Left ventricle myocardium inferior (tissue), 1 donor: ENCODE measurements at regions not wholly inside any gene's neighbourhood (a gene's known extent, or its start where the extent isn't known, plus 50 kb on each side); places are given as distances from the start of the nearest gene placed in this dataset.

Experiments
- DNase-seq: peaks from one replicate; pipeline ENCODE4 v3.0.0-alpha.2; 2020
- H3K27ac ChIP-seq: fragments of 200-600 bp; replicated peaks from 2 replicates; pipeline ENCODE4 v1.8.0; 2021
- H3K27me3 ChIP-seq: fragments of 200-600 bp; 2 replicates; pipeline ENCODE4 v1.8.0; 2021; ENCODE audit warnings: low read depth
- H3K36me3 ChIP-seq: fragments of 200-600 bp; 2 replicates; pipeline ENCODE4 v1.8.0; 2021
- H3K4me1 ChIP-seq: fragments of 200-600 bp; 2 replicates; pipeline ENCODE4 v1.8.0; 2021
- H3K4me3 ChIP-seq: fragments of 200-600 bp; 2 replicates; pipeline ENCODE4 v1.8.0; 2021; ENCODE audit warnings: mild to moderate bottlenecking, moderate library complexity
- H3K9me3 ChIP-seq: fragments of 200-600 bp; replicated peaks from 2 replicates; pipeline ENCODE4 v1.8.0; 2021
- intact Hi-C: fragments of 100-400 bp; cut with micrococcal nuclease; formaldehyde crosslinking; loops from one replicate; pipeline ENCODE4 v1.11.0; 2022
- TF ChIP-seq, protein P1 (sequence below): fragments of 200-600 bp; IDR thresholded peaks from 2 replicates; pipeline ENCODE4 v1.8.0; 2021; ENCODE audit warnings: antibody characterized with exemption, mild to moderate bottlenecking, borderline replicate concordance
- donor health status: DM: no; HTN: yes; CAD: no; lungs with severe emphysema.

DNA sequence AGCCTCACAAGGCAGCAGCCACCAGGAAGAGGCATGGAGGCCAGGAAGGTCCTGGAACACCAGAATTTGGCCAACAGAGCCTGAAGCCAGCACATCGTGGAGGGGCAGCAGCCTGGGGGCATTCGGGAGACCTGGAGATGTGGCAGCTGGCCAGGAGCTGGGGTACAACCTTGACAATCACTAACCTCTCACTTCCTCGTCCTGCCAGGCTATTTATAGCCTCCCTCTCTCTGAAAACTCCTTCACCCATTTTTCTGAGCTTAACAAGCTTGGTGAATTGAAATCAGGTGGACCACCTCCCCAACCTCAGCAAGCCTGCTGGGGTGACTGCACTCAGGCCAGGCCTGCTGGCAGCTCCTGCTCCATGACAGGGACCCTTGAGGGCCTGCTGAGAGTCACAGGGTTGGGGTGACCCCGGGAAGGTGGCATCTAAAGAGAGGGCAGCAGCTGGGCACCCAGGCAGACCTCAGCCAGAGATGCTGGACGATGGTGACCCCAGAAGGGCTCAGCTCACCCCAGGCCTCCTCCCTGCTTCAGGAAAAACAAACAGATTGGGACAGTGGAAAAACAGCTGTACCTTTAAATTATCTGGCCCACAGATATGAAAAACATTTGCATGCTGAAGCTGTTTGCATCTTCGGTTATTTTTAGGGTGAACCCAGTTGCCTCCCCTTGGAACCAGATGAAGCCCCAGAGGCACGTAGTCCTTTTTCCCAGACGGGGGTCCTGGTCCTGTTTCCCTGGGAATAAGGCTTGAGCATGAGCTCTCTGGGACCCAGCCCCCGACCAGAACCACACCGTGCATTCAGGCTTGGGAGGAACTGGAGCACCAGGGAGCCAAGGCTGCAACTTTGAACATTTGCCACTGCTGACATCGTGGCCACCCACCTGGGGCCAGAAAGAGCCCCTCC lies 67.0 kb downstream of the PITPNM2 start:
- intact Hi-C loops = no loop called here
- H3K4me3 ChIP-seq = peak overlapping the region; percentile 33
- no peaks in the 10 kb centered on the region for H3K36me3 ChIP-seq
- H3K9me3 ChIP-seq = no peaks in the 10 kb centered on the region
- H3K4me1 ChIP-seq = peaks cover 90% of the 10 kb centered on the region
- no peak for DNase-seq
- H3K27ac ChIP-seq = peak overlapping the region; percentile 81
- no peaks in the 10 kb centered on the region for H3K27me3 ChIP-seq
- TF ChIP-seq, protein P1, sequence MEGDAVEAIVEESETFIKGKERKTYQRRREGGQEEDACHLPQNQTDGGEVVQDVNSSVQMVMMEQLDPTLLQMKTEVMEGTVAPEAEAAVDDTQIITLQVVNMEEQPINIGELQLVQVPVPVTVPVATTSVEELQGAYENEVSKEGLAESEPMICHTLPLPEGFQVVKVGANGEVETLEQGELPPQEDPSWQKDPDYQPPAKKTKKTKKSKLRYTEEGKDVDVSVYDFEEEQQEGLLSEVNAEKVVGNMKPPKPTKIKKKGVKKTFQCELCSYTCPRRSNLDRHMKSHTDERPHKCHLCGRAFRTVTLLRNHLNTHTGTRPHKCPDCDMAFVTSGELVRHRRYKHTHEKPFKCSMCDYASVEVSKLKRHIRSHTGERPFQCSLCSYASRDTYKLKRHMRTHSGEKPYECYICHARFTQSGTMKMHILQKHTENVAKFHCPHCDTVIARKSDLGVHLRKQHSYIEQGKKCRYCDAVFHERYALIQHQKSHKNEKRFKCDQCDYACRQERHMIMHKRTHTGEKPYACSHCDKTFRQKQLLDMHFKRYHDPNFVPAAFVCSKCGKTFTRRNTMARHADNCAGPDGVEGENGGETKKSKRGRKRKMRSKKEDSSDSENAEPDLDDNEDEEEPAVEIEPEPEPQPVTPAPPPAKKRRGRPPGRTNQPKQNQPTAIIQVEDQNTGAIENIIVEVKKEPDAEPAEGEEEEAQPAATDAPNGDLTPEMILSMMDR = no peak

DNA sequence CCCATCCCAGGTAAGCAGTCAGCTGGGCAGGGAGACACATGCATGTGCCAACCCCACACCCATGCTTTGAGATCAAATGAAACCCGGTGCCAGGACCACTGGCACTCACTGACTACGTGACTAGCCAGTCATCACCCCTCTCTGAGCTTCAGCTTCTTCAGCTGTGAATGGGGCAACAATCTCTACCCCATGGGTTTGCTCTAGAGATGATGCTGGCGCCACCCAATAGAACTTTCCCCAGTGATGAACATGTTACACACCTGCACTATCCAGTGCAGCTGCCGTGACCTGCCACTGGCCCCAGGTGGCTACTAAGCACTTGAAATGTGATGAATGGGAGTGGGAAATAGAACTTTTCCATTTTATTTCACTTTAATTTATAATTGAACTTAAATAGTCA lies 70.3 kb downstream of the PITPNM2 start:
- no peak overlapping the region for H3K27ac ChIP-seq
- H3K4me3 ChIP-seq = no peak overlapping the region
- peaks cover 90% of the 10 kb centered on the region for H3K4me1 ChIP-seq
- H3K36me3 ChIP-seq = no peaks in the 10 kb centered on the region
- no peaks in the 10 kb centered on the region for H3K9me3 ChIP-seq
- intact Hi-C loops = no loop called here
- no peaks in the 10 kb centered on the region for H3K27me3 ChIP-seq
- DNase-seq = no peak
- TF ChIP-seq, protein P1 = no peak

DNA sequence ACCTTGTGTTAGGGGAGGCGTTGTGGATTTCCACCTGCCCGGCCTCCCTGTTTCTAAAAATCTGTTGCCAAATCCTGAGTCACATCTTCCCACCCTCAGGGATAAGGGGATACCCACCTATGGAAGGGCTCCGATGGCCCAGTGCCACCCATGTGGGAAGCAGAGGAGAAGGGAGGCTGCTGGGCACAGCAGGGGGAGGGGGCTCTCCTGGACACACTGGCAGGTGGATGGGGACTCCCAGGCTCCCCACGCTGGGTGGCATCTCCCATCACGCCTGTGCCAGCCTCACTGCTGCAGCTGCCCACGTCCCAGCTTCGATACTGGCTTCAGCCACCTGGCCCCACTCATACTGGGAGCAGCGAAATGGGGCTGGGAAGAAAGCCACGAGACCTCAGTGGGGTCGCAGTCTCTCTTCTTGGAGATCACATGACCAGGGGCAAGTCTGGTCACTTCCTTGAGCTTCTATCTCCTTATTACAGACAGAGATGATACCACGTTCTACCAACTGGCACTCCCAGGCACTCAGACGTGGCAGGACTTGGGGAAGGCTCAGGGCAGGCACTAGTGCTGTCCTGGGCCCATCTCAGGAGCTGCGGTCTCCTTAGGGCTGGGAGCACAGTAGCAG lies 72.2 kb downstream of the PITPNM2 start:
- H3K4me1 ChIP-seq = peaks cover 90% of the 10 kb centered on the region
- no peaks in the 10 kb centered on the region for H3K27me3 ChIP-seq
- no peak for DNase-seq
- intact Hi-C loops = no loop called here
- TF ChIP-seq, protein P1 = no peak
- H3K4me3 ChIP-seq = no peak overlapping the region
- H3K27ac ChIP-seq = no peak overlapping the region
- no peaks in the 10 kb centered on the region for H3K9me3 ChIP-seq
- no peaks in the 10 kb centered on the region for H3K36me3 ChIP-seq

DNA sequence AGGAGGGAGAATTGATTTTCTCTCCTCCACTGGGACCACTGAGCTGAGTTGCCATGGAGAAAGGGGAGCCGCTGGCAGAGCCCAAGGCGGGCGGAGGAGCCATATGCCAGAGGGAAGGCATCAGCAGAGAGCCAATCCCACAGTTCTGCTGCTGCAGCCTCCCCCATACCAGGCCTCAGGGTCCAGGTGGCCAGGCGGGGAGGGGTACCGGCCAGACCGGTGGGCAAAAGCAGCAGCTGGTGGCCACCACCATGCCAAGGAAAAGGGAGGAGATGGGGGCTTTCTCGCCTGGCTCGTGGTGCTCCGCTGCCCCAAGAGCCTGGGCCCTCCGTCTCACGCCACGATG lies 72.8 kb downstream of the PITPNM2 start:
- Histone ChIP-seq H3K27me3 (no peaks in the 10 kb centered on the region), H3K4me1 (peaks cover 90% of the 10 kb centered on the region), H3K36me3 (no peaks in the 10 kb centered on the region), H3K27ac (no peak overlapping the region), H3K9me3 (no peaks in the 10 kb centered on the region), H3K4me3 (no peak overlapping the region)
- intact Hi-C loops = no loop called here
- DNase-seq = no peak
- TF ChIP-seq, protein P1 = no peak

DNA sequence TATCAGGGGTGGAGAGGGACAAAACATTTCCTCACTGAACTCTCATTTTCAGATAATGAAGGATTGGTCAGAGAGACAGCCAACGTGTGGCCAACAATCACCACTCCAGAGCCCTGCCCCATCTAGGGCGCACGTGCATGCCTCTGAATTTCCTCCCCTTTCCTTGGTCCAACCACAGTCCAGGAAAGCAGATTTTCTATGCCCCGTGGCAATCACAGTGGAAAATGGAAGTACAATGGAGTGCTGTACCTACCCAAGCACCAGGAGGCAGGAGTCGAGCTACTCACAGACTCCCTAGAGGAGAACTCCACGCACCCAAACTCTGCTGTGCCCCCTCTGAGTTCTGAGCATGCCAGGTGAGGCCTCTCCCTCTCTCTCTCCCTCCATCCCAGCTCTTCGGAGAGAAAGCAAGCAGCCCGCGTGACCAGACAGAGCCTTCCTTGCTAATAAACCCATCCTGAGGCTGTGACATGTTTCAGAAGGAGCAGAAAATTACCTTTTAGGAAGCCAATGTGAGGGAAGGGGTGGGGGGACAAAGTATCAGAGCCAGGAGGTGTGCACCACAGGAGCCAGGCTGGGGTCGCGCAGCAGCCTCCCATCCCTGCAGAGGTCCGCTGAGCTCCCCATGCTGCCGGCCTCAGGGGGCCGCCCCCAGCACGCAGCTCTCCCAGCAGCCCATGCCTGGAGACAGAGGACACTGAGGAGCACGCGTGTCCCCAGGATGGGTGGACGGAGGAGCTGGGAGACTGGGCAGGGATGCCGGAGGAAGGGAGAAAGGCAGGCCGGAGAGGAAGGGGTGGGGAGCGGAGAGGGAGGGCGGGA lies 73.4 kb downstream of the PITPNM2 start:
- intact Hi-C loops = no loop called here
- H3K4me1 ChIP-seq = peaks cover 90% of the 10 kb centered on the region
- TF ChIP-seq, protein P1 = peak; percentile 10

More for the DNA sequence above, 73.4 kb downstream of the PITPNM2 start:
- Histone ChIP-seq H3K27ac (peak overlapping the region; percentile 68), H3K36me3 (no peaks in the 10 kb centered on the region), H3K4me3 (no peak overlapping the region), H3K27me3 (no peaks in the 10 kb centered on the region), H3K9me3 (no peaks in the 10 kb centered on the region)
- no peak for DNase-seq
